Vagina (tissue), 2 donors: ENCODE measurements at regions not wholly inside any gene's neighbourhood (a gene's known extent, or its start where the extent isn't known, plus 50 kb on each side); places are given as distances from the start of the nearest gene placed in this dataset.
"Not testable (repeated sequence)": the region's sequence is repeated elsewhere in the genome, so short reads cannot be mapped to it uniquely, and the experiment has no call there.

ENCODE experiments used
- DNase-seq, 2 donors: peaks; one replicate each; pipeline ENCODE4 v3.0.0-alpha.2; 2017; ENCODE audit errors: extremely low spot score in 2 of 2
- H3K27ac ChIP-seq: fragments of 200-600 bp; sonication (generic); one replicate; pipeline ENCODE4 v1.5.1; 2019
- H3K27me3 ChIP-seq: fragments of 200-600 bp; sonication (generic); one replicate; pipeline ENCODE4 v1.5.1; 2019
- H3K36me3 ChIP-seq, 2 donors: fragments of 200-600 bp; sonication (generic); one replicate each; pipeline ENCODE4 v1.5.1; 2017 to 2019
- H3K4me1 ChIP-seq: fragments of 200-600 bp; sonication (generic); one replicate; pipeline ENCODE4 v1.5.1; 2019
- H3K4me3 ChIP-seq, 2 donors: fragments of 200-600 bp; sonication (generic); 1 replicate in 1 of 2; 2 replicates in 1 of 2; pipeline ENCODE4 v1.5.1; 2016 to 2019
- H3K9me3 ChIP-seq: fragments of 200-600 bp; sonication (generic); one replicate; pipeline ENCODE4 v1.5.1; 2019
- POLR2A ChIP-seq, 2 donors: fragments of 450-650 bp; IDR thresholded peaks; one replicate each; pipeline ENCODE4 v1.6.1; 2017; ENCODE audit warnings: antibody characterized with exemption in 2 of 2, mild to moderate bottlenecking in 2 of 2, moderate library complexity in 2 of 2
- POLR2AphosphoS5 ChIP-seq, 2 donors: sonication (generic); formaldehyde crosslinking; IDR thresholded peaks; one replicate each; pipeline ENCODE4 v1.9.0; 2017; ENCODE audit warnings: antibody characterized with exemption in 2 of 2, mild to moderate bottlenecking in 2 of 2, low read depth in 1 of 2; ENCODE audit not compliant: insufficient read depth in 1 of 2
- intact Hi-C: fragments of 100-400 bp; cut with DNase I; formaldehyde crosslinking; loops from one replicate; pipeline ENCODE4 v1.15.1; 2023
- TF ChIP-seq, protein P1 (sequence below), 3 experiments: fragments of 450-650 bp in 2 of 3; fragments of 200-600 bp in 1 of 3; sonication (generic) in 1 of 3; IDR thresholded peaks; one replicate each; pipeline ENCODE4 v1.5.1; 2017 to 2019; ENCODE audit warnings: antibody characterized with exemption in 3 of 3, mild to moderate bottlenecking in 2 of 3, moderate library complexity in 2 of 3

DNA sequence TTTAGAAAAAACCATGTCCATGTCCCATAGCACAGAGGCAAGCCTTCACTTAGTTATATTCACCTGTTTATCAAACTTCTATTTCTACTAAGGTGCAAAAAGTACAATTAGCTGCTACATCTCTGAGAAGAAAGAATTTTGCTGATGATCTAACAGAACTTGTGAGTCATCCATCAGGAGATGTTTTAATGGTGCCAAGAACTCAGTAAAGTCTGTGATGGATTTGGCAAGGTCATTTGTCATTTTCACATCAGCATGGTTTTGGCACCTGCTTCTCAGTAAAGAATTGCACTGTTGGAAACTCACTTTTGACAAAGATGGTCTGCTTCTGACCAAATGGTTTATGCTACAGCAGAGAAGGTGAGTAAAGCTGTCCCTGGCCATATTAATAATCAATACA, 195.7 kb upstream of the TMEFF2 start:
- no peak for DNase-seq
- Histone ChIP-seq H3K4me3 (no peak overlapping the region), H3K27ac (no peak overlapping the region), H3K27me3 (no peaks in the 10 kb centered on the region), H3K9me3 (no peaks in the 10 kb centered on the region), H3K36me3 (no peaks in the 10 kb centered on the region), H3K4me1 (no peaks in the 10 kb centered on the region)
- no peak for TF ChIP-seq POLR2AphosphoS5 (IDR thresholded peaks at IDR 0.05; ENCODE audit: insufficient read depth in 1 of 2, low read depth in 1 of 2)
- TF ChIP-seq POLR2A (IDR thresholded peaks at IDR 0.05) = no peak
- TF ChIP-seq, protein P1, sequence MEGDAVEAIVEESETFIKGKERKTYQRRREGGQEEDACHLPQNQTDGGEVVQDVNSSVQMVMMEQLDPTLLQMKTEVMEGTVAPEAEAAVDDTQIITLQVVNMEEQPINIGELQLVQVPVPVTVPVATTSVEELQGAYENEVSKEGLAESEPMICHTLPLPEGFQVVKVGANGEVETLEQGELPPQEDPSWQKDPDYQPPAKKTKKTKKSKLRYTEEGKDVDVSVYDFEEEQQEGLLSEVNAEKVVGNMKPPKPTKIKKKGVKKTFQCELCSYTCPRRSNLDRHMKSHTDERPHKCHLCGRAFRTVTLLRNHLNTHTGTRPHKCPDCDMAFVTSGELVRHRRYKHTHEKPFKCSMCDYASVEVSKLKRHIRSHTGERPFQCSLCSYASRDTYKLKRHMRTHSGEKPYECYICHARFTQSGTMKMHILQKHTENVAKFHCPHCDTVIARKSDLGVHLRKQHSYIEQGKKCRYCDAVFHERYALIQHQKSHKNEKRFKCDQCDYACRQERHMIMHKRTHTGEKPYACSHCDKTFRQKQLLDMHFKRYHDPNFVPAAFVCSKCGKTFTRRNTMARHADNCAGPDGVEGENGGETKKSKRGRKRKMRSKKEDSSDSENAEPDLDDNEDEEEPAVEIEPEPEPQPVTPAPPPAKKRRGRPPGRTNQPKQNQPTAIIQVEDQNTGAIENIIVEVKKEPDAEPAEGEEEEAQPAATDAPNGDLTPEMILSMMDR (IDR thresholded peaks at IDR 0.05) = no peak
- intact Hi-C loops = no loop called here

DNA sequence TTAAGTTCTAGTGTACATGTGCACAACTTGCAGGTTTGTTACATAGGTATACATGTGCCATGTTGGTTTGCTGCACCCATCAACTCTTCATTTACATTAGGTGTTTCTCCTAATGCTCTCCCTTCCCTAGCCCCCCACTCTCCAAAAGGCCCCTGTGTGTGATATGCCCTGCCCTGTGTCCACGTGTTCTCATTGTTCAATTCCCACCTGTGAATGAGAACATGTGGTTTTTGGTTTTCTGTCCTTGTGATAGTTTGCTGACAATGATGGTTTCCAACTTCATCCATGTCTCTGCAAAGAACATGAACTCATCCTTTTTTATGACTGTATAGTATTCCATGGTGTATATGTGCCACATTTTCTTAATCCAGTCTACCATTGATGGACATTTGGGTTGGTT, 189.5 kb upstream of the TMEFF2 start:
- intact Hi-C loops, DNase-seq, H3K27me3 ChIP-seq, H3K27ac ChIP-seq, H3K36me3 ChIP-seq, H3K4me1 ChIP-seq, H3K9me3 ChIP-seq, H3K4me3 ChIP-seq: not testable (repeated sequence)

DNA sequence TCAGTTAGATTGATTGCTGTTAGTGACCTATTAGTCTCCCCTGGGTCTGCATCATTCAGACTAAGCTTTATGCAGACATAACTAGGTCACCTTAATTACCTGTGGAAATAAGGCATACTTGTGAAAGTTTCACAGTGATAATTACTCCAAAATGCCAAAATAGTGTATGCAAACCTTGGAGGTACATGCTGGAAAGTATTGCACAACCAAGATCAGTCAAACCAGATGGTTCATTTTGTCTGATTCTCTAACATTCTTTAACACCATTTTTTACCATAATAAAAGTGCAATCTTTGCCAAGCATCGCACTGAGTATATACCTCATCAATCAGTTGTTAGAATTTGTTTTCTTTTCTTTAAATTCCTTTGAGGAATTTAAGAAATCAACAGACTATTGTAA, 186.3 kb upstream of the TMEFF2 start:
- intact Hi-C loops = no loop called here

DNA sequence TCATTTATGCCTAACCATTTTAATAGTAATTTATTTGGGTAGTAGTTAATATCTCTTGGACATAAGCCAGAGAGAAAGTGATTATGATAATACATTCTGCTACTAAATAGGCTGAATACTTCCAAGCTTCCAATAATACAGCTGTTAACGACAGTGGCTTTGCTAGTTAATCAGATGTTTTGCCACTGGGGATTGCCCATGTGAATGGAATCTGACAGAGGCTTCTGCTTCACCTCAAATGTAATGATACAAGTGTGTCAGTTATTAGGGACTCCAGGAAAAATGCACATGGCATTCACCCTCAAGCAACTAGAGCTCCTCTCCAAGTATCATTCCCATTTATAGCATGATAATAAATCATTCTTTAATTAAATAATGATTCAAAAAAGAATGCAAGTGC, 185.0 kb upstream of the TMEFF2 start:
- H3K4me1 ChIP-seq = no peaks in the 10 kb centered on the region
- intact Hi-C loops = no loop called here
- H3K9me3 ChIP-seq = no peaks in the 10 kb centered on the region
- no peak overlapping the region for H3K4me3 ChIP-seq
- TF ChIP-seq, protein P1 (IDR thresholded peaks at IDR 0.05) = no peak
- TF ChIP-seq POLR2A (IDR thresholded peaks at IDR 0.05) = no peak
- no peak for TF ChIP-seq POLR2AphosphoS5 (IDR thresholded peaks at IDR 0.05; ENCODE audit: insufficient read depth in 1 of 2, low read depth in 1 of 2)
- no peak overlapping the region for H3K27ac ChIP-seq
- no peaks in the 10 kb centered on the region for H3K27me3 ChIP-seq
- DNase-seq = no peak
- no peaks in the 10 kb centered on the region for H3K36me3 ChIP-seq

More for the DNA sequence above, 186.3 kb upstream of the TMEFF2 start:
- H3K36me3 ChIP-seq = no peaks in the 10 kb centered on the region
- H3K4me1 ChIP-seq = no peaks in the 10 kb centered on the region
- TF ChIP-seq, protein P1 (IDR thresholded peaks at IDR 0.05) = no peak
- TF ChIP-seq POLR2A (IDR thresholded peaks at IDR 0.05) (no peak), POLR2AphosphoS5 (IDR thresholded peaks at IDR 0.05; ENCODE audit: insufficient read depth in 1 of 2, low read depth in 1 of 2) (no peak)
- no peaks in the 10 kb centered on the region for H3K9me3 ChIP-seq
- H3K27me3 ChIP-seq = no peaks in the 10 kb centered on the region
- H3K27ac ChIP-seq = no peak overlapping the region
- no peak for DNase-seq
- H3K4me3 ChIP-seq = no peak overlapping the region

DNA sequence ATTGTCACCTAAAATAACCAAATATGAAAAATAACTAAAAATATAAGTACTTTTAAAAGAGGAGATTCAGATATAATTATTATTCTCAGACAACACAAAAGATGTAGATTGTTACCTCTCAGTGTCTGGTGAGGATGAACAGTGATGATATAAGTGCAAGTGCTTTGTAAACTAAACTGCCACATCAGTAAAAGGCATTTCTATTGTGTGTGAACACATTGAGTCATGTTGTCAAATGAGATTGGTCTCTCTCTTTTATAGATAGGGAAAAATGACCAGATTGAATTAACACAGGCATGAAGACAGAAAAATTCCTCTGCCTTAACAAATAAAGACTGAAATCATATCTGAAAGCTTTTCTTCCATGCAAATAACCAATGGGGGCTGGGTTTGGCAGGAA, 182.4 kb upstream of the TMEFF2 start:
- no peak overlapping the region for H3K4me3 ChIP-seq
- H3K27me3 ChIP-seq = no peaks in the 10 kb centered on the region
- H3K27ac ChIP-seq = no peak overlapping the region
- H3K4me1 ChIP-seq = no peaks in the 10 kb centered on the region
- no peak for DNase-seq
- H3K36me3 ChIP-seq = no peaks in the 10 kb centered on the region
- intact Hi-C loops = no loop called here
- no peak for TF ChIP-seq POLR2A (IDR thresholded peaks at IDR 0.05)
- TF ChIP-seq POLR2AphosphoS5 (IDR thresholded peaks at IDR 0.05; ENCODE audit: insufficient read depth in 1 of 2, low read depth in 1 of 2) = no peak
- TF ChIP-seq, protein P1 (IDR thresholded peaks at IDR 0.05) = no peak
- no peaks in the 10 kb centered on the region for H3K9me3 ChIP-seq

DNA sequence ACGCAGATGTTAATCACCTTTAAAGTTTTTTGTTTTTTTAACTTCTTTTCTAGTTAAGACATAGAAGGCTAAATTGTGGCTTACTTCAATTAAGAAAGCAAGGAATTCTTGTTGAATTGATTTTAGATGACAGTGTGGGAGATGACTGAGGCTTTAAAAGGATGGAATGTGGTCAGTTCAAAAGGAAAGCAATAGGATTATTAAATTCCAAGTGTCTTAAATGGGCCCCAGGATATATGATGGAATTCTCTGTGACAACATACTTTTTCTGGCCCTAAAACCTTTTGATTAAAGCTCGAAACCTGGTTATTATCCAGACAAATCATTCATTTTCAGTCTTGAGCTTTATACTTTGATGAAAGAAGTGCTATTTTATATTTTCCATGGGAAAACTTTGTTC, 179.0 kb upstream of the TMEFF2 start:
- TF ChIP-seq, protein P1 (IDR thresholded peaks at IDR 0.05) = no peak
- no peak for TF ChIP-seq POLR2A (IDR thresholded peaks at IDR 0.05)
- no peak for TF ChIP-seq POLR2AphosphoS5 (IDR thresholded peaks at IDR 0.05; ENCODE audit: insufficient read depth in 1 of 2, low read depth in 1 of 2)
- H3K4me1 ChIP-seq = no peaks in the 10 kb centered on the region
- H3K27ac ChIP-seq = no peak overlapping the region
- no peaks in the 10 kb centered on the region for H3K9me3 ChIP-seq
- no peaks in the 10 kb centered on the region for H3K27me3 ChIP-seq
- intact Hi-C loops = no loop called here
- no peak overlapping the region for H3K4me3 ChIP-seq
- no peak for DNase-seq
- no peaks in the 10 kb centered on the region for H3K36me3 ChIP-seq
